ENCODE measurements at regions not wholly inside any gene's neighbourhood (a gene's known extent, or its start where the extent isn't known, plus 50 kb on each side); places are given as distances from the start of the nearest gene placed in this dataset.

DNA sequence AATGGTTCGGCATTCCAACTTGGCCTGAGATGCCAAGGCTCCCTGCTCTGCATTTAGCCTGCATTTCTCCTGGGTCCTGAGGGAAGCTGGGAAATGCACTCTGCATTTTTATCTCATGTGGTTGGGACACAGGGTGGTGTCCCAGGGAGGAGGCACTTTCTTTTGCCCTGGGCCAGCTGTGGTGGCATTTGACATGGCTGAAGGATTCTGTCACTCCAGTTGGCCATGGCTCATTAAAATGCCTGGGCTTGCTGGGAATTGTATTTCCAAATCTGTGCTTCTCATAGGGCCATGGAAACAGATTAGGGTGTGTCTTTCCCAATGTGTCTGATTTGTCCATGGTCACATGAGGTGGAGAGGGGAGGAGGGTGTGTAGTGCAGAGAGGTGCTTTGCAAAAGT is 128.3 kb upstream of the RGMA start:
- no peak for TF ChIP-seq POLR2A (IDR thresholded peaks at IDR 0.05; ENCODE audit: low read depth, low read length)
- TF ChIP-seq TAF1 (IDR thresholded peaks at IDR 0.05; ENCODE audit: borderline replicate concordance, low read depth, low read length), result no peak
